GM12878 (cell line): ENCODE measurements at regions not wholly inside any gene's neighbourhood (a gene's known extent, or its start where the extent isn't known, plus 50 kb on each side); places are given as distances from the start of the nearest gene placed in this dataset.

Experiments used
- ATAC-seq: fragments of 200-7000 bp; cut with Tn5 transposase; 3 replicates; pipeline ENCODE4 v1.9.1; 2020; ENCODE audit warnings: mild to moderate bottlenecking, moderate library complexity
- BruUV-seq: library from RNA; stranded (reverse); fragments of 400-500 nt; replicated peaks from 2 replicates; lab custom pipeline; 2021; lab: Mats Ljungman, UMichigan
- CTCF ChIA-PET: fragments of 300-600 bp; sonication (Branson Sonifier 250); formaldehyde crosslinking; extraction: SDS; loops from one replicate; lab custom pipeline; 2021; ENCODE audit warnings: inconsistent platforms; lab: Yijun Ruan, JAX
- POLR2A ChIA-PET: fragments of 350-600 bp; formaldehyde crosslinking; extraction: SDS; loops from one replicate; lab custom pipeline; 2021; ENCODE audit warnings: inconsistent platforms; lab: Charles Lee
- RAD21 ChIA-PET: fragments of 300-600 bp; sonication (Branson Sonifier 250); formaldehyde crosslinking; loops from one replicate; lab custom pipeline; 2023; ENCODE audit warnings: antibody characterized with exemption; ENCODE audit not compliant: unreplicated experiment; lab: Charles Lee
- SMC1A ChIA-PET: fragments of 300-600 bp; sonication (Branson Sonifier 250); formaldehyde crosslinking; loops from one replicate; lab custom pipeline; 2023; ENCODE audit not compliant: unreplicated experiment, uncharacterized antibody; lab: Charles Lee
- DNase-seq: peaks from one replicate; pipeline ENCODE4 v3.0.0-alpha.2; 2011; ENCODE audit warnings: low read depth, low spot score
- FAIRE-seq: peaks from 3 replicates; lab custom pipeline; 2011; peaks lifted over from hg19 to GRCh38; lab: Jason Lieb, UNC
- H2AFZ ChIP-seq: 2 replicates; pipeline ENCODE4 v1.6.0; 2011; ENCODE audit warnings: low read depth, low read length, control low read depth; ENCODE audit not compliant: control insufficient read depth
- H3K27ac ChIP-seq: 2 replicates; pipeline ENCODE4 v1.5.1; 2011; ENCODE audit warnings: control low read depth; ENCODE audit not compliant: control insufficient read depth, insufficient read depth
- H3K27me3 ChIP-seq, 2 experiments: replicated peaks in 1 of 2; 2 replicates each; pipeline versions ENCODE4 v1.6.0 to v1.6.1; 2011; ENCODE audit warnings: low read length in 1 of 2; ENCODE audit not compliant: control insufficient read depth in 2 of 2, insufficient read depth in 2 of 2
- H3K36me3 ChIP-seq, 2 experiments: 2 replicates each; pipeline ENCODE4 v1.5.1; 2011; ENCODE audit warnings: low read length in 1 of 2; ENCODE audit not compliant: control insufficient read depth in 2 of 2, insufficient read depth in 2 of 2
- H3K4me1 ChIP-seq: 2 replicates; pipeline ENCODE4 v1.6.1; 2011; ENCODE audit warnings: mild to moderate bottlenecking, low read length, moderate library complexity, mixed read lengths; ENCODE audit not compliant: control insufficient read depth, insufficient read depth
- H3K4me2 ChIP-seq: 2 replicates; pipeline ENCODE4 v1.6.0; 2011; ENCODE audit warnings: control low read depth; ENCODE audit not compliant: control insufficient read depth, insufficient read depth
- H3K4me3 ChIP-seq: fragments of 200-600 bp; sonication (generic); 2 replicates; pipeline ENCODE4 v1.5.1; 2016
- H3K79me2 ChIP-seq: 2 replicates; pipeline ENCODE4 v1.6.0; 2011; ENCODE audit warnings: low read length; ENCODE audit not compliant: control insufficient read depth, insufficient read depth
- H3K9ac ChIP-seq: 2 replicates; pipeline ENCODE4 v1.8.0; 2011; ENCODE audit warnings: low read length, control low read depth, mixed read lengths; ENCODE audit not compliant: control insufficient read depth, insufficient read depth
- H3K9me3 ChIP-seq: replicated peaks from 3 replicates; pipeline ENCODE4 v1.5.1; 2011; ENCODE audit warnings: mild to moderate bottlenecking, low read length; ENCODE audit not compliant: control insufficient read depth, insufficient read depth
- H4K20me1 ChIP-seq: 2 replicates; pipeline ENCODE4 v1.6.0; 2011; ENCODE audit not compliant: control insufficient read depth, insufficient read depth
- CHD2 ChIP-seq: IDR thresholded peaks from 2 replicates; pipeline ENCODE4 v1.6.1; 2011; ENCODE audit warnings: low read depth, low read length, improper control_type of control experiment, borderline replicate concordance
- CREB1 ChIP-seq: IDR thresholded peaks from 2 replicates; pipeline ENCODE4 v1.6.1; 2012; ENCODE audit warnings: low read depth, mild to moderate bottlenecking, inconsistent platforms
- KAT2A ChIP-seq: conservative IDR thresholded peaks from 2 replicates; pipeline ENCODE4 v1.6.1; 2011; ENCODE audit warnings: low read depth, low read length; ENCODE audit not compliant: control insufficient read depth
- KDM1A ChIP-seq: fragments of 200-600 bp; sonication (generic); IDR thresholded peaks from 2 replicates; pipeline ENCODE4 v1.6.1; 2016; ENCODE audit warnings: borderline replicate concordance
- MTA3 ChIP-seq: IDR thresholded peaks from 2 replicates; pipeline ENCODE4 v1.6.1; 2012; ENCODE audit warnings: low read length, inconsistent platforms, borderline replicate concordance
- MXI1 ChIP-seq: fragments of 150-350 bp; IDR thresholded peaks from 2 replicates; pipeline ENCODE4 v1.6.1; 2011; ENCODE audit warnings: low read depth, mild to moderate bottlenecking, inconsistent platforms, low read length, improper control_type of control experiment
- NR2C2 ChIP-seq: IDR thresholded peaks from 2 replicates; pipeline ENCODE4 v1.6.1; 2011; ENCODE audit warnings: borderline replicate concordance, low read depth; ENCODE audit not compliant: control insufficient read depth, insufficient read length
- SMC3 ChIP-seq: IDR thresholded peaks from 2 replicates; pipeline ENCODE4 v1.6.1; 2011; ENCODE audit warnings: low read length, improper control_type of control experiment, borderline replicate concordance
- SPI1 ChIP-seq: IDR thresholded peaks from 2 replicates; pipeline ENCODE4 v1.6.1; 2011; ENCODE audit warnings: low read depth, mild to moderate bottlenecking, low read length, moderate library complexity, borderline replicate concordance; ENCODE audit not compliant: insufficient read depth
- ZBTB33 ChIP-seq: fragments of 450-650 bp; IDR thresholded peaks from 2 replicates; pipeline ENCODE4 v1.6.1; 2017; ENCODE audit warnings: mild to moderate bottlenecking
- in situ Hi-C: fragments of 300-500 bp; cut with MboI; formaldehyde crosslinking; loops from 9 replicates; pipeline ENCODE4 v1.14.3; 2018; ENCODE audit warnings: mixed read lengths
- intact Hi-C: fragments of 100-400 bp; cut with micrococcal nuclease; formaldehyde crosslinking; loops from one replicate; pipeline ENCODE4 v1.14.2; 2022; ENCODE audit not compliant: unreplicated experiment
- TF ChIP-seq, protein P1 (sequence below): fragments of 450-650 bp; IDR thresholded peaks from 2 replicates; pipeline ENCODE4 v1.6.1; 2017; ENCODE audit warnings: mild to moderate bottlenecking, low read depth, inconsistent platforms; ENCODE audit not compliant: poor library complexity, severe bottlenecking
- TF ChIP-seq, protein P2 (sequence below): fragments of 450-650 bp; IDR thresholded peaks from 2 replicates; pipeline ENCODE4 v1.6.1; 2016; ENCODE audit warnings: mild to moderate bottlenecking, moderate library complexity, borderline replicate concordance
- TF ChIP-seq, protein P3 (sequence below): IDR thresholded peaks from 2 replicates; pipeline ENCODE4 v1.6.1; 2012; ENCODE audit warnings: mild to moderate bottlenecking, low read depth, low read length

DNA sequence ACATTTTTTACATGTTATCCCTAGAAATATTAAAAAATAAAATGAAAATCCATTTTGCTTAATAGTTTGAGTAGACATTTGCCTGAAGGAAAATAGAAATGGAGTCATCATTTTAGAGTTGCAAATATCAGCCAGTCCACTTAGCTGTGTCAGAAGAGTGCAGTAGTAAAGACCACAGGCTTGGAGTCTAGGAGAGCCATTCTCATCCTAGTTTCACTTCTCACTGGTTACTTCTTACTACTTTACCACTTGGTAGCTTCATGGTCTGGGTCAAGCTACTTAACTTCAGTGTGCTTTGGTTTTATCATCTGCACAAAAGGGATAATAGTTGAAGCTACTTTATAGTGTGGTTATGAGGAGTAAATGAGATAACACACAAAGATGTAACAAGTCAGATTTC lies 286.5 kb upstream of the NBEA start:
- Histone ChIP-seq H3K27me3 (no peaks in the 10 kb centered on the region), H3K79me2 (no peaks in the 10 kb centered on the region), H3K9me3 (no peaks in the 10 kb centered on the region; the same call in 2 of the 3 replicates), H4K20me1 (no peaks in the 10 kb centered on the region), H3K4me2 (no peak overlapping the region), H3K4me1 (no peaks in the 10 kb centered on the region), H3K27ac (no peak overlapping the region), H2AFZ (no peak overlapping the region), H3K4me3 (no peak overlapping the region), H3K9ac (no peak overlapping the region), H3K36me3 (no peaks in the 10 kb centered on the region)
- POLR2A ChIA-PET: no interaction called here
- in situ Hi-C loops: no loop called here
- FAIRE-seq: no peak
- SMC1A ChIA-PET: interaction anchor here (1.1 to 1.3 kb wide), 4 partner anchors 9 to 83 kb away, joined by 3 read pairs; no protein-coding TSS in a partner anchor
- BruUV-seq: no TSS peak
- intact Hi-C loops: no loop called here
- DNase-seq: no peak
- CTCF ChIA-PET: no interaction called here
- ATAC-seq: no peak
- RAD21 ChIA-PET: no interaction called here
- no peak for TF ChIP-seq SPI1
- TF ChIP-seq, protein P1, sequence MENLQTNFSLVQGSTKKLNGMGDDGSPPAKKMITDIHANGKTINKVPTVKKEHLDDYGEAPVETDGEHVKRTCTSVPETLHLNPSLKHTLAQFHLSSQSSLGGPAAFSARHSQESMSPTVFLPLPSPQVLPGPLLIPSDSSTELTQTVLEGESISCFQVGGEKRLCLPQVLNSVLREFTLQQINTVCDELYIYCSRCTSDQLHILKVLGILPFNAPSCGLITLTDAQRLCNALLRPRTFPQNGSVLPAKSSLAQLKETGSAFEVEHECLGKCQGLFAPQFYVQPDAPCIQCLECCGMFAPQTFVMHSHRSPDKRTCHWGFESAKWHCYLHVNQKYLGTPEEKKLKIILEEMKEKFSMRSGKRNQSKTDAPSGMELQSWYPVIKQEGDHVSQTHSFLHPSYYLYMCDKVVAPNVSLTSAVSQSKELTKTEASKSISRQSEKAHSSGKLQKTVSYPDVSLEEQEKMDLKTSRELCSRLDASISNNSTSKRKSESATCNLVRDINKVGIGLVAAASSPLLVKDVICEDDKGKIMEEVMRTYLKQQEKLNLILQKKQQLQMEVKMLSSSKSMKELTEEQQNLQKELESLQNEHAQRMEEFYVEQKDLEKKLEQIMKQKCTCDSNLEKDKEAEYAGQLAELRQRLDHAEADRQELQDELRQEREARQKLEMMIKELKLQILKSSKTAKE: no peak
- no peak for TF ChIP-seq MXI1
- TF ChIP-seq, protein P2, sequence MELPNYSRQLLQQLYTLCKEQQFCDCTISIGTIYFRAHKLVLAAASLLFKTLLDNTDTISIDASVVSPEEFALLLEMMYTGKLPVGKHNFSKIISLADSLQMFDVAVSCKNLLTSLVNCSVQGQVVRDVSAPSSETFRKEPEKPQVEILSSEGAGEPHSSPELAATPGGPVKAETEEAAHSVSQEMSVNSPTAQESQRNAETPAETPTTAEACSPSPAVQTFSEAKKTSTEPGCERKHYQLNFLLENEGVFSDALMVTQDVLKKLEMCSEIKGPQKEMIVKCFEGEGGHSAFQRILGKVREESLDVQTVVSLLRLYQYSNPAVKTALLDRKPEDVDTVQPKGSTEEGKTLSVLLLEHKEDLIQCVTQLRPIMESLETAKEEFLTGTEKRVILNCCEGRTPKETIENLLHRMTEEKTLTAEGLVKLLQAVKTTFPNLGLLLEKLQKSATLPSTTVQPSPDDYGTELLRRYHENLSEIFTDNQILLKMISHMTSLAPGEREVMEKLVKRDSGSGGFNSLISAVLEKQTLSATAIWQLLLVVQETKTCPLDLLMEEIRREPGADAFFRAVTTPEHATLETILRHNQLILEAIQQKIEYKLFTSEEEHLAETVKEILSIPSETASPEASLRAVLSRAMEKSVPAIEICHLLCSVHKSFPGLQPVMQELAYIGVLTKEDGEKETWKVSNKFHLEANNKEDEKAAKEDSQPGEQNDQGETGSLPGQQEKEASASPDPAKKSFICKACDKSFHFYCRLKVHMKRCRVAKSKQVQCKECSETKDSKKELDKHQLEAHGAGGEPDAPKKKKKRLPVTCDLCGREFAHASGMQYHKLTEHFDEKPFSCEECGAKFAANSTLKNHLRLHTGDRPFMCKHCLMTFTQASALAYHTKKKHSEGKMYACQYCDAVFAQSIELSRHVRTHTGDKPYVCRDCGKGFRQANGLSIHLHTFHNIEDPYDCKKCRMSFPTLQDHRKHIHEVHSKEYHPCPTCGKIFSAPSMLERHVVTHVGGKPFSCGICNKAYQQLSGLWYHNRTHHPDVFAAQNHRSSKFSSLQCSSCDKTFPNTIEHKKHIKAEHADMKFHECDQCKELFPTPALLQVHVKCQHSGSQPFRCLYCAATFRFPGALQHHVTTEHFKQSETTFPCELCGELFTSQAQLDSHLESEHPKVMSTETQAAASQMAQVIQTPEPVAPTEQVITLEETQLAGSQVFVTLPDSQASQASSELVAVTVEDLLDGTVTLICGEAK: no peak
- no peak for TF ChIP-seq KAT2A
- no peak for TF ChIP-seq MTA3
- TF ChIP-seq KDM1A: no peak
- TF ChIP-seq SMC3: no peak
- TF ChIP-seq NR2C2: no peak
- TF ChIP-seq CREB1: no peak
- no peak for TF ChIP-seq ZBTB33
- TF ChIP-seq CHD2: no peak
- TF ChIP-seq, protein P3, sequence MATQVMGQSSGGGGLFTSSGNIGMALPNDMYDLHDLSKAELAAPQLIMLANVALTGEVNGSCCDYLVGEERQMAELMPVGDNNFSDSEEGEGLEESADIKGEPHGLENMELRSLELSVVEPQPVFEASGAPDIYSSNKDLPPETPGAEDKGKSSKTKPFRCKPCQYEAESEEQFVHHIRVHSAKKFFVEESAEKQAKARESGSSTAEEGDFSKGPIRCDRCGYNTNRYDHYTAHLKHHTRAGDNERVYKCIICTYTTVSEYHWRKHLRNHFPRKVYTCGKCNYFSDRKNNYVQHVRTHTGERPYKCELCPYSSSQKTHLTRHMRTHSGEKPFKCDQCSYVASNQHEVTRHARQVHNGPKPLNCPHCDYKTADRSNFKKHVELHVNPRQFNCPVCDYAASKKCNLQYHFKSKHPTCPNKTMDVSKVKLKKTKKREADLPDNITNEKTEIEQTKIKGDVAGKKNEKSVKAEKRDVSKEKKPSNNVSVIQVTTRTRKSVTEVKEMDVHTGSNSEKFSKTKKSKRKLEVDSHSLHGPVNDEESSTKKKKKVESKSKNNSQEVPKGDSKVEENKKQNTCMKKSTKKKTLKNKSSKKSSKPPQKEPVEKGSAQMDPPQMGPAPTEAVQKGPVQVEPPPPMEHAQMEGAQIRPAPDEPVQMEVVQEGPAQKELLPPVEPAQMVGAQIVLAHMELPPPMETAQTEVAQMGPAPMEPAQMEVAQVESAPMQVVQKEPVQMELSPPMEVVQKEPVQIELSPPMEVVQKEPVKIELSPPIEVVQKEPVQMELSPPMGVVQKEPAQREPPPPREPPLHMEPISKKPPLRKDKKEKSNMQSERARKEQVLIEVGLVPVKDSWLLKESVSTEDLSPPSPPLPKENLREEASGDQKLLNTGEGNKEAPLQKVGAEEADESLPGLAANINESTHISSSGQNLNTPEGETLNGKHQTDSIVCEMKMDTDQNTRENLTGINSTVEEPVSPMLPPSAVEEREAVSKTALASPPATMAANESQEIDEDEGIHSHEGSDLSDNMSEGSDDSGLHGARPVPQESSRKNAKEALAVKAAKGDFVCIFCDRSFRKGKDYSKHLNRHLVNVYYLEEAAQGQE: no peak
